Brain microvascular endothelial cell (primary cell): ENCODE measurements at regions not wholly inside any gene's neighbourhood (a gene's known extent, or its start where the extent isn't known, plus 50 kb on each side); places are given as distances from the start of the nearest gene placed in this dataset.

Experiments used
- DNase-seq: peaks from one replicate; pipeline ENCODE4 v3.0.0-alpha.2; 2020
- H3K27ac ChIP-seq: fragments of 250-450 bp; sonication (Bioruptor Pico); 2 replicates; pipeline ENCODE4 v1.5.1; 2020; ENCODE audit warnings: mild to moderate bottlenecking, moderate library complexity
- H3K27me3 ChIP-seq: fragments of 250-450 bp; sonication (Bioruptor Pico); replicated peaks from 2 replicates; pipeline ENCODE4 v1.5.1; 2020; ENCODE audit warnings: mild to moderate bottlenecking
- H3K36me3 ChIP-seq: fragments of 250-450 bp; sonication (Bioruptor Pico); replicated peaks from 2 replicates; pipeline ENCODE4 v1.5.1; 2020; ENCODE audit warnings: mild to moderate bottlenecking
- H3K4me3 ChIP-seq: 2 replicates; pipeline ENCODE4 v1.5.1; 2011; ENCODE audit warnings: low read depth, mild to moderate bottlenecking, control low read depth, low read length, moderate library complexity
- in situ Hi-C: cut with HindIII; loops from 2 replicates; pipeline ENCODE4 v1.10.0; 2017; ENCODE audit warnings: low sequenced_read_pairs, low pct_ligation_motif_present
- TF ChIP-seq, protein P1 (sequence below): IDR thresholded peaks from 2 replicates; pipeline ENCODE4 v1.5.1; 2011; ENCODE audit warnings: low read depth, mild to moderate bottlenecking, moderate library complexity, low read length, control low read depth, inconsistent platforms; ENCODE audit errors: missing control alignments

DNA sequence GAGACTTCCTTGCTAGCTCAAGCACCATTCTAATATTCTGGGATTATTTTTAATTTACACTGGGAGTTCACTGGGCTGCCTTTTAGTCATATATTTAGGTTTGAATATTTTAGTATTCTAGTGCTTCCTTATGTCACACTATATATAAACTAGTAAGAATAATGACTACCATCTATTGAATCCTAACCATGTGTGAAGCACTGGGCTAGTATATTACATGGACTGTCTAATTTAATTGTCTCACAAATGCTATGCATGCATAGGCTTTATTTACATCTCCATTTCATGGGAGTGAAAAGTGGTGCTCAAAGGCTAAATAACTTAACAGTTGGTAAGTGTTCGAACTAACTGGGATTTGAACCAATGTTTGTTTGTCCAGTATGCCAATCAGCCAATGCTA, 272.4 kb downstream of the RND3 start:
- Histone ChIP-seq H3K36me3 (no peaks in the 10 kb centered on the region), H3K27ac (no peak overlapping the region), H3K27me3 (no peaks in the 10 kb centered on the region), H3K4me3 (no peak overlapping the region)
- in situ Hi-C loops = no loop called here
- TF ChIP-seq, protein P1, sequence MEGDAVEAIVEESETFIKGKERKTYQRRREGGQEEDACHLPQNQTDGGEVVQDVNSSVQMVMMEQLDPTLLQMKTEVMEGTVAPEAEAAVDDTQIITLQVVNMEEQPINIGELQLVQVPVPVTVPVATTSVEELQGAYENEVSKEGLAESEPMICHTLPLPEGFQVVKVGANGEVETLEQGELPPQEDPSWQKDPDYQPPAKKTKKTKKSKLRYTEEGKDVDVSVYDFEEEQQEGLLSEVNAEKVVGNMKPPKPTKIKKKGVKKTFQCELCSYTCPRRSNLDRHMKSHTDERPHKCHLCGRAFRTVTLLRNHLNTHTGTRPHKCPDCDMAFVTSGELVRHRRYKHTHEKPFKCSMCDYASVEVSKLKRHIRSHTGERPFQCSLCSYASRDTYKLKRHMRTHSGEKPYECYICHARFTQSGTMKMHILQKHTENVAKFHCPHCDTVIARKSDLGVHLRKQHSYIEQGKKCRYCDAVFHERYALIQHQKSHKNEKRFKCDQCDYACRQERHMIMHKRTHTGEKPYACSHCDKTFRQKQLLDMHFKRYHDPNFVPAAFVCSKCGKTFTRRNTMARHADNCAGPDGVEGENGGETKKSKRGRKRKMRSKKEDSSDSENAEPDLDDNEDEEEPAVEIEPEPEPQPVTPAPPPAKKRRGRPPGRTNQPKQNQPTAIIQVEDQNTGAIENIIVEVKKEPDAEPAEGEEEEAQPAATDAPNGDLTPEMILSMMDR = no peak
- no peak for DNase-seq

GRCh38 chr2:150214626-150215025, 272.8 kb downstream of the RND3 start:
- in situ Hi-C loops = no loop called here
- DNase-seq = no peak
- TF ChIP-seq, protein P1 = no peak
- no peaks in the 10 kb centered on the region for H3K27me3 ChIP-seq
- no peak overlapping the region for H3K4me3 ChIP-seq
- H3K36me3 ChIP-seq = no peaks in the 10 kb centered on the region
- H3K27ac ChIP-seq = no peak overlapping the region

DNA sequence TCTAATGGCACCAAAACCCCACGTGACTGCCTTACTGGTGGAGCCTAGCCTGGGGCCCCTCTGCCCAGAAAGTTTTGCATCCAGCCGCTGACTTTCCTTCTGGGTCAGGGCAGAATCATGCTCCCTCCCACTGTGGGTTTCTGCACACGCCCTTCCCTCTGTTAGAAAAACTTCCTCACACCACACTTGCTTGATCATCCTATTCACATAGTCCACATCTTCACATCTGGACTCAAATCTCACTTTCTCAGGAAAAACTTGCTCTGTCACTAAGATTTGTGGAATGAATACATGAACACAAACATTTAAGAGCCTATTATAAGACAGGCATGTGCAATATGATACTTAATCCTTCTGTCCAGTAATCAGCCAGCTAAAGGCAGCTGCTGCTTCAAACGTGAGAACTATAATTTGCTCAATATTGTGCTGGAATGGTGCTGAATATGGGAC, 274.7 kb downstream of the RND3 start:
- H3K36me3 ChIP-seq = no peaks in the 10 kb centered on the region
- no peak overlapping the region for H3K4me3 ChIP-seq
- in situ Hi-C loops = no loop called here

GRCh38 chr2:150211164-150211631, 276.3 kb downstream of the RND3 start:
- in situ Hi-C loops = no loop called here
- no peaks in the 10 kb centered on the region for H3K27me3 ChIP-seq
- no peak overlapping the region for H3K27ac ChIP-seq
- peak; percentile 29 for DNase-seq
- TF ChIP-seq, protein P1 = no peak
- H3K36me3 ChIP-seq = no peaks in the 10 kb centered on the region
- no peak overlapping the region for H3K4me3 ChIP-seq

More for the DNA sequence above, 274.7 kb downstream of the RND3 start:
- no peak overlapping the region for H3K27ac ChIP-seq
- H3K27me3 ChIP-seq = no peaks in the 10 kb centered on the region
- DNase-seq = peak; percentile 17
- TF ChIP-seq, protein P1 = no peak

- no peak for DNase-seq
- Histone ChIP-seq H3K4me3 (no peak overlapping the region), H3K27ac (no peak overlapping the region), H3K27me3 (no peaks in the 10 kb centered on the region), H3K36me3 (no peaks in the 10 kb centered on the region)
- TF ChIP-seq, protein P1 = no peak
- in situ Hi-C loops = no loop called here
Observed at GRCh38 chr2:150209746-150210145, 277.7 kb downstream of the RND3 start.

DNA sequence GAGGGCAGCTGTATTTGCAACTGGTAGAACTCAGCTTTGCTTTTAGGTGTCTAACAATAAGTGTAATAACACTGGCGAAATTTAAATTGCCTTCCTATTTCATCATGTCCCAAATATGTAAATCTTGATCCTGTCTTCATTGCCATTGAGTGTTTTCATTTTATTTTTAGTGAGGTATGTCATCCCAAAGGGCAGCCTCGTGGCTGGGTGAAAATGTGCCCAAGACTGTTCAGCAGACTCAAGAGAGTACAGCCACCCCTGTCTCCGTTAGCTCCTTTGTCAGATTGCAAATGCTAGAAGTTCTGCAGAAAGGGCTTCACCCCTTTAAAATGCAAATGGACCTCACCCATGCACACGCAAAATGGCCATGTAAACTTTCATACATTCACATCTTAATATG, 278.8 kb downstream of the RND3 start:
- Histone ChIP-seq H3K4me3 (no peak overlapping the region), H3K27ac (no peak overlapping the region), H3K27me3 (no peaks in the 10 kb centered on the region), H3K36me3 (no peaks in the 10 kb centered on the region)
- in situ Hi-C loops = no loop called here
- TF ChIP-seq, protein P1 = no peak
- no peak for DNase-seq
